ENCODE measurements at regions not wholly inside any gene's neighbourhood (a gene's known extent, or its start where the extent isn't known, plus 50 kb on each side); places are given as distances from the start of the nearest gene placed in this dataset.

GRCh38 chr5:4479426-4479825 lies 660.7 kb upstream of the ADAMTS16 start:
- 86 to 89% methylated on average over 3 of the region's 3 CpGs for WGBS, 2 experiments (ENCODE audit: insufficient coverage in 1 of 2, insufficient read length in 1 of 2)
- Mint-ChIP-seq H3K27ac (no peak overlapping the region), H3K4me3 (no peak overlapping the region), H3K36me3 (ENCODE audit: low read depth) (no peaks in the 10 kb centered on the region), H3K4me1 (peaks cover 7% of the 10 kb centered on the region), H3K9me3 (no peaks in the 10 kb centered on the region), H3K27me3 (ENCODE audit: insufficient read depth) (no peaks in the 10 kb centered on the region)
- Histone ChIP-seq H3K4me3 (ENCODE audit: low read length) (no peak overlapping the region), H3K4me1 (ENCODE audit: control insufficient read depth, insufficient read depth, low read length) (no peaks in the 10 kb centered on the region), H3K36me3 (ENCODE audit: control insufficient read depth, insufficient read depth, low read length) (no peaks in the 10 kb centered on the region), H3K9me3 (ENCODE audit: control insufficient read depth, low read length) (no peaks in the 10 kb centered on the region), H3K9ac (ENCODE audit: extremely low read depth, low read length, poor library complexity, severe bottlenecking) (no peak overlapping the region), H3K27ac (ENCODE audit: low read depth, low read length) (no peak overlapping the region), H3K27me3 (ENCODE audit: control insufficient read depth, insufficient read depth, low read length, poor library complexity, severe bottlenecking) (no peaks in the 10 kb centered on the region)
- no peak for DNase-seq
- TF ChIP-seq, protein P1, sequence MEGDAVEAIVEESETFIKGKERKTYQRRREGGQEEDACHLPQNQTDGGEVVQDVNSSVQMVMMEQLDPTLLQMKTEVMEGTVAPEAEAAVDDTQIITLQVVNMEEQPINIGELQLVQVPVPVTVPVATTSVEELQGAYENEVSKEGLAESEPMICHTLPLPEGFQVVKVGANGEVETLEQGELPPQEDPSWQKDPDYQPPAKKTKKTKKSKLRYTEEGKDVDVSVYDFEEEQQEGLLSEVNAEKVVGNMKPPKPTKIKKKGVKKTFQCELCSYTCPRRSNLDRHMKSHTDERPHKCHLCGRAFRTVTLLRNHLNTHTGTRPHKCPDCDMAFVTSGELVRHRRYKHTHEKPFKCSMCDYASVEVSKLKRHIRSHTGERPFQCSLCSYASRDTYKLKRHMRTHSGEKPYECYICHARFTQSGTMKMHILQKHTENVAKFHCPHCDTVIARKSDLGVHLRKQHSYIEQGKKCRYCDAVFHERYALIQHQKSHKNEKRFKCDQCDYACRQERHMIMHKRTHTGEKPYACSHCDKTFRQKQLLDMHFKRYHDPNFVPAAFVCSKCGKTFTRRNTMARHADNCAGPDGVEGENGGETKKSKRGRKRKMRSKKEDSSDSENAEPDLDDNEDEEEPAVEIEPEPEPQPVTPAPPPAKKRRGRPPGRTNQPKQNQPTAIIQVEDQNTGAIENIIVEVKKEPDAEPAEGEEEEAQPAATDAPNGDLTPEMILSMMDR (conservative IDR thresholded peaks at IDR 0.05) = no peak

DNA sequence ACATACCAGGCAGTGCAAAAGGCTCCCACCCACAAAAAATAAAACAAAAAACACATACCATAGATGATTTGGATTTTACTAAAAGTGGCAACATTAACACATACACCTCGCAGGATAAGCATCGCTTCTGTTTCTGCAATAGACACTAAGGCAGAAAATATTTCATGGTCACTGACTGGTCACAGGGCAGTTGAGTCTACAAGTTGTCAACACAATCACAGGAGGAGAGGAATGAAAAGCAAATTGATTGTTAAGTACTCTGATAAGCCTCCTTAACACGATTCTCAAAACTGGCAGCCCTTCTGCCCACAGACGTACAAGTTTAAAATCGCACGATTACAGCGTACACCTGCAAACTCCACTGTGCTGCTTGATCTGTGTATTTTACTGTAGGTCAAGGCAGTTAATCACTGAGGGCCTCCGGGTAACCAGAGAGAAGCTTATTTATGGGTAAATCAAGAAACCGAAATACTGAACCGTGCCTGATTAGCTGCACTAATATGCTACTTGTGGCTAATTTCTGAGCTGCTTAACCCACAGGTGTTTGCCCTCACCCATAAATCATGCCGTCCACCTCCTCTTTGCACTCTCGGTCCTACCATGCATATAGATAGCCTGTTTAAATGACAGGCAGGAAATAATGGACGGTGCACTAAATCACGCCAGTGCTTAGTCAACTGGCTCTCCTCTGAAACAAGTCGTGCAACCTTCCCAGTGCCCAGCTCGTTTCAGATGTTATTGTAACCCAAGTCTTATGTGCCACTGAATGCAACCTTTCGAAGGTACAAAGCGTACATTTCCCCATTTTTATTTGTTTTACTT lies 659.4 kb upstream of the ADAMTS16 start:
- Histone ChIP-seq H3K9ac (ENCODE audit: extremely low read depth, low read length, poor library complexity, severe bottlenecking) (no peak overlapping the region), H3K4me1 (ENCODE audit: control insufficient read depth, insufficient read depth, low read length) (no peaks in the 10 kb centered on the region), H3K4me3 (ENCODE audit: low read length) (no peak overlapping the region), H3K36me3 (ENCODE audit: control insufficient read depth, insufficient read depth, low read length) (no peaks in the 10 kb centered on the region), H3K27me3 (ENCODE audit: control insufficient read depth, insufficient read depth, low read length, poor library complexity, severe bottlenecking) (no peaks in the 10 kb centered on the region), H3K9me3 (ENCODE audit: control insufficient read depth, low read length) (no peaks in the 10 kb centered on the region), H3K27ac (ENCODE audit: low read depth, low read length) (no peak overlapping the region)
- H3K27me3 Mint-ChIP-seq (ENCODE audit: insufficient read depth) = no peaks in the 10 kb centered on the region
- no peak for DNase-seq
- H3K27ac Mint-ChIP-seq = no peak overlapping the region
- 93 to 95% methylated on average over 17 to 18 of the region's 18 CpGs for WGBS, 2 experiments (ENCODE audit: insufficient coverage in 1 of 2, insufficient read length in 1 of 2)
- H3K4me3 Mint-ChIP-seq = no peak overlapping the region
- no peaks in the 10 kb centered on the region for H3K9me3 Mint-ChIP-seq
- TF ChIP-seq, protein P1 (conservative IDR thresholded peaks at IDR 0.05) = no peak
- H3K36me3 Mint-ChIP-seq (ENCODE audit: low read depth) = no peaks in the 10 kb centered on the region
- H3K4me1 Mint-ChIP-seq = peaks cover 7% of the 10 kb centered on the region

- H3K36me3 ChIP-seq (ENCODE audit: control insufficient read depth, insufficient read depth, low read length) = no peaks in the 10 kb centered on the region
- no peak overlapping the region for H3K27ac Mint-ChIP-seq
- 92% methylated on average over 2 of the region's 2 CpGs; no CpG with 5 or more reads in 1 of the 2 experiments for WGBS, 2 experiments (ENCODE audit: insufficient coverage in 1 of 2, insufficient read length in 1 of 2)
- no peak overlapping the region for H3K9ac ChIP-seq (ENCODE audit: extremely low read depth, low read length, poor library complexity, severe bottlenecking)
- H3K4me1 ChIP-seq (ENCODE audit: control insufficient read depth, insufficient read depth, low read length) = no peaks in the 10 kb centered on the region
- no peak overlapping the region for H3K4me3 ChIP-seq (ENCODE audit: low read length)
- H3K4me1 Mint-ChIP-seq = no peaks in the 10 kb centered on the region
- H3K4me3 Mint-ChIP-seq = no peak overlapping the region
- TF ChIP-seq, protein P1 (conservative IDR thresholded peaks at IDR 0.05) = no peak
- no peaks in the 10 kb centered on the region for H3K9me3 ChIP-seq (ENCODE audit: control insufficient read depth, low read length)
- no peaks in the 10 kb centered on the region for H3K9me3 Mint-ChIP-seq
- no peak overlapping the region for H3K27ac ChIP-seq (ENCODE audit: low read depth, low read length)
- no peaks in the 10 kb centered on the region for H3K36me3 Mint-ChIP-seq (ENCODE audit: low read depth)
- DNase-seq = no peak
- H3K27me3 Mint-ChIP-seq (ENCODE audit: insufficient read depth) = no peaks in the 10 kb centered on the region
- H3K27me3 ChIP-seq (ENCODE audit: control insufficient read depth, insufficient read depth, low read length, poor library complexity, severe bottlenecking) = no peaks in the 10 kb centered on the region
Measured at GRCh38 chr5:4487581-4487980, 652.5 kb upstream of the ADAMTS16 start.

All from endodermal cell (in vitro differentiated cells).